IMR-90 (cell line): ENCODE measurements at regions not wholly inside any gene's neighbourhood (a gene's known extent, or its start where the extent isn't known, plus 50 kb on each side); places are given as distances from the start of the nearest gene placed in this dataset.

Source experiments
- ATAC-seq: fragments of 200-7000 bp; cut with Tn5 transposase; 2 replicates; pipeline ENCODE4 v1.9.1; 2020; ENCODE audit warnings: low read depth, mild to moderate bottlenecking, moderate library complexity
- BruUV-seq: library from RNA; stranded (reverse); fragments of 400-500 nt; replicated peaks from 2 replicates; lab custom pipeline; 2021; lab: Mats Ljungman, UMichigan
- CTCF ChIA-PET: fragments of 300-600 bp; formaldehyde crosslinking; extraction: SDS; loops from one replicate; lab custom pipeline; 2021; ENCODE audit warnings: antibody characterized with exemption; lab: Yijun Ruan, JAX
- POLR2A ChIA-PET: fragments of 300-600 bp; sonication (Branson Sonifier 250); formaldehyde crosslinking; loops from one replicate; lab custom pipeline; 2022; ENCODE audit warnings: antibody characterized with exemption; ENCODE audit not compliant: unreplicated experiment; lab: Charles Lee
- DNase-seq: peaks from one replicate; pipeline ENCODE4 v3.0.0; 2013
- H2AFZ ChIP-seq: replicated peaks from 2 replicates; pipeline ENCODE3; 2013; ENCODE audit warnings: low read length, mild to moderate bottlenecking; ENCODE audit not compliant: poor library complexity
- H2AK5ac ChIP-seq: 2 replicates; pipeline ENCODE4 v1.6.1; 2013; ENCODE audit warnings: low read depth, low read length, inconsistent platforms
- H2AK9ac ChIP-seq: replicated peaks from 2 replicates; pipeline ENCODE3; 2013; ENCODE audit warnings: mild to moderate bottlenecking, low read depth, low read length, moderate library complexity; ENCODE audit not compliant: poor library complexity
- H2BK120ac ChIP-seq: 2 replicates; pipeline ENCODE4 v1.6.1; 2013; ENCODE audit warnings: low read depth, low read length, inconsistent platforms
- H2BK15ac ChIP-seq: 3 replicates; pipeline ENCODE4 v1.6.1; 2013; ENCODE audit warnings: low read depth, low read length, inconsistent platforms
- H2BK20ac ChIP-seq: 2 replicates; pipeline ENCODE4 v1.6.1; 2013; ENCODE audit warnings: low read depth, mild to moderate bottlenecking, inconsistent platforms, low read length, moderate library complexity
- H2BK5ac ChIP-seq: 2 replicates; pipeline ENCODE4 v1.6.1; 2013; ENCODE audit warnings: mild to moderate bottlenecking, low read depth, low read length, inconsistent platforms; ENCODE audit not compliant: poor library complexity, severe bottlenecking
- H3K14ac ChIP-seq: replicated peaks from 2 replicates; pipeline ENCODE4 v1.6.1; 2013; ENCODE audit warnings: low read depth, low read length, inconsistent platforms
- H3K18ac ChIP-seq: 2 replicates; pipeline ENCODE4 v1.6.1; 2013; ENCODE audit warnings: low read depth, low read length, control low read depth
- H3K23ac ChIP-seq: 2 replicates; pipeline ENCODE4 v1.6.1; 2013; ENCODE audit warnings: low read depth, low read length, inconsistent platforms
- H3K27ac ChIP-seq: 2 replicates; pipeline ENCODE4 v1.5.1; 2013; ENCODE audit warnings: mild to moderate bottlenecking, control low read depth, low read length; ENCODE audit not compliant: insufficient read depth
- H3K27me3 ChIP-seq: 2 replicates; pipeline ENCODE4 v1.6.1; 2013; ENCODE audit warnings: low read length; ENCODE audit not compliant: control insufficient read depth, insufficient read depth
- H3K36me3 ChIP-seq: 2 replicates; pipeline ENCODE4 v1.6.1; 2013; ENCODE audit warnings: low read length, mixed read lengths; ENCODE audit not compliant: control insufficient read depth, insufficient read depth
- H3K4ac ChIP-seq: 2 replicates; pipeline ENCODE4 v1.6.1; 2013; ENCODE audit warnings: low read depth, low read length, inconsistent platforms
- H3K4me1 ChIP-seq: 2 replicates; pipeline ENCODE4 v1.6.1; 2013; ENCODE audit warnings: low read length, mixed read lengths; ENCODE audit not compliant: control insufficient read depth, insufficient read depth
- H3K4me2 ChIP-seq: 2 replicates; pipeline ENCODE4 v1.6.1; 2013; ENCODE audit warnings: low read depth, mild to moderate bottlenecking, control low read depth, low read length, moderate library complexity
- H3K4me3 ChIP-seq: 2 replicates; pipeline ENCODE4 v1.5.1; 2013; ENCODE audit warnings: low read depth, mild to moderate bottlenecking, control low read depth, low read length, moderate library complexity; ENCODE audit not compliant: insufficient read depth
- H3K56ac ChIP-seq: 2 replicates; pipeline ENCODE4 v1.6.1; 2013; ENCODE audit warnings: low read length, inconsistent platforms; ENCODE audit not compliant: insufficient read depth; ENCODE audit errors: extremely low read depth
- H3K79me1 ChIP-seq, 2 experiments: 2 replicates each; pipeline ENCODE4 v1.6.1; 2013; ENCODE audit warnings: low read length in 2 of 2, inconsistent platforms in 1 of 2, low read depth in 1 of 2
- H3K9ac ChIP-seq: 2 replicates; pipeline ENCODE4 v1.6.1; 2013; ENCODE audit warnings: low read depth, low read length, control low read depth
- H3K9me1 ChIP-seq: 2 replicates; pipeline ENCODE4 v1.6.1; 2013; ENCODE audit warnings: low read length, inconsistent platforms; ENCODE audit not compliant: insufficient read depth
- H3K9me3 ChIP-seq: 2 replicates; pipeline ENCODE4 v1.6.1; 2013; ENCODE audit warnings: low read length; ENCODE audit not compliant: control insufficient read depth, insufficient read depth
- H4K20me1 ChIP-seq: 2 replicates; pipeline ENCODE4 v1.6.1; 2013; ENCODE audit warnings: low read length, inconsistent platforms; ENCODE audit not compliant: insufficient read depth
- H4K5ac ChIP-seq: 2 replicates; pipeline ENCODE4 v1.6.1; 2013; ENCODE audit warnings: mild to moderate bottlenecking, low read depth, low read length, control low read depth
- H4K8ac ChIP-seq, 2 experiments: 2 replicates each; pipeline ENCODE4 v1.6.1; 2013; ENCODE audit warnings: low read depth in 2 of 2, low read length in 2 of 2, control low read depth in 1 of 2, inconsistent platforms in 1 of 2
- H4K91ac ChIP-seq: 2 replicates; pipeline ENCODE4 v1.6.1; 2013; ENCODE audit warnings: low read depth, low read length, inconsistent platforms; ENCODE audit not compliant: insufficient read depth
- MAZ ChIP-seq: IDR thresholded peaks from 2 replicates; pipeline ENCODE4 v1.6.1; 2012; ENCODE audit warnings: low read depth, mild to moderate bottlenecking, low read length, improper control_type of control experiment, moderate library complexity, borderline replicate concordance
- NFE2L2 ChIP-seq: fragments of 150-350 bp; IDR thresholded peaks from 2 replicates; pipeline ENCODE4 v1.6.1; 2016; ENCODE audit warnings: low read depth, mild to moderate bottlenecking, low read length
- WGBS, 2 experiments: methylation state at CpG; one replicate each; pipeline versions ENCODE4 v1.1.5 to v1.1.7; 2013; ENCODE audit warnings: missing lambda C conversion rate in 2 of 2; ENCODE audit not compliant: insufficient read length in 1 of 2; ENCODE audit errors: extremely low coverage in 2 of 2; 5-methylcytosine and 5-hydroxymethylcytosine counted together
- dilution Hi-C: fragments of 300-500 bp; cut with HindIII; formaldehyde crosslinking; loops from one replicate; pipeline ENCODE4 v1.14.3; 2018; ENCODE audit warnings: low sequenced_read_pairs; ENCODE audit not compliant: unreplicated experiment
- in situ Hi-C: fragments of 300-500 bp; cut with MboI; formaldehyde crosslinking; loops from 3 replicates; pipeline ENCODE4 v1.14.3; 2019; ENCODE audit warnings: low sequenced_read_pairs, inconsistent platforms, mixed read lengths
- intact Hi-C: fragments of 100-400 bp; cut with micrococcal nuclease; formaldehyde crosslinking; loops from 2 replicates; pipeline ENCODE4 v1.10.0; 2022

DNA sequence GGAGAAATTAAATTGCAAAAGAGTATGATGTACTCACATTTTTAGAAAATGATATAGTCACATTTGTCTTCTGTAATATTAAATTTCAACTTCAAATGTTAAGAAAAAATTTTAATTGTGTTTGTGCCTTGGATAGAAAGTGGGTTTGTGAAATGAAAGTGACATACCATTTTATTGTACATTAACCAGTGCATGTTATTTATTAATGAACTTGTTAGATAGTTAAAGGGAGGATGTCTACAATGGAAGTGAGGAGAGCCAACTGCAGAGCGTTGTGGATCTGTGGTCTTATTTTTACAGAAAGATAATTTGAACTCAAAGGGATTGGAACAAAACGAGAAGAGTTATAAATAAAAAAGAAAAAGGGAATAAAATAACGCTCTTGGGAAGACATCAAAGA lies 291.7 kb downstream of the ARL4A start:
- H2BK5ac ChIP-seq: no peak overlapping the region
- no peak overlapping the region for H2AK9ac ChIP-seq
- ChIA-PET POLR2A (no interaction called here), CTCF (no interaction called here)
- H2BK20ac ChIP-seq: no peak overlapping the region
- no peak overlapping the region for H3K14ac ChIP-seq
- H4K8ac ChIP-seq: no peak overlapping the region
- in situ Hi-C loops: no loop called here
- no peak overlapping the region for H3K4me2 ChIP-seq
- no peak overlapping the region for H4K91ac ChIP-seq
- no peaks in the 10 kb centered on the region for H3K27me3 ChIP-seq
- no peak for ATAC-seq
- no peaks in the 10 kb centered on the region for H4K20me1 ChIP-seq
- H2AFZ ChIP-seq: no peak overlapping the region
- no peak overlapping the region for H2BK120ac ChIP-seq
- no peaks in the 10 kb centered on the region for H3K36me3 ChIP-seq
- no peak overlapping the region for H3K4me3 ChIP-seq
- no peak overlapping the region for H3K4ac ChIP-seq
- no peak overlapping the region for H3K9ac ChIP-seq
- 80 to 100% methylated on average over 1 of the region's 3 CpGs for WGBS, 2 experiments
- intact Hi-C loops: no loop called here
- H3K23ac ChIP-seq: no peak overlapping the region
- H3K18ac ChIP-seq: no peak overlapping the region
- H3K56ac ChIP-seq: no peak overlapping the region
- no peak overlapping the region for H2AK5ac ChIP-seq
- dilution Hi-C loops: no loop called here
- H2BK15ac ChIP-seq: no peak overlapping the region
- no peak overlapping the region for H4K5ac ChIP-seq
- BruUV-seq: no TSS peak
- TF ChIP-seq MAZ (no peak), NFE2L2 (no peak)
- H3K27ac ChIP-seq: no peak overlapping the region
- no peaks in the 10 kb centered on the region for H3K4me1 ChIP-seq
- H3K9me3 ChIP-seq: no peaks in the 10 kb centered on the region
- H3K9me1 ChIP-seq: no peaks in the 10 kb centered on the region
- DNase-seq: no peak
- H3K79me1 ChIP-seq: no peaks in the 10 kb centered on the region
